Vagina (tissue), 2 donors: ENCODE measurements at regions not wholly inside any gene's neighbourhood (a gene's known extent, or its start where the extent isn't known, plus 50 kb on each side); places are given as distances from the start of the nearest gene placed in this dataset.
"Not testable (repeated sequence)": the region's sequence is repeated elsewhere in the genome, so short reads cannot be mapped to it uniquely, and the experiment has no call there.

ENCODE experiments used
- DNase-seq, 2 donors: peaks; one replicate each; pipeline ENCODE4 v3.0.0-alpha.2; 2017; ENCODE audit errors: extremely low spot score in 2 of 2
- H3K27ac ChIP-seq: fragments of 200-600 bp; sonication (generic); one replicate; pipeline ENCODE4 v1.5.1; 2019
- H3K27me3 ChIP-seq: fragments of 200-600 bp; sonication (generic); one replicate; pipeline ENCODE4 v1.5.1; 2019
- H3K36me3 ChIP-seq, 2 donors: fragments of 200-600 bp; sonication (generic); one replicate each; pipeline ENCODE4 v1.5.1; 2017 to 2019
- H3K4me1 ChIP-seq: fragments of 200-600 bp; sonication (generic); one replicate; pipeline ENCODE4 v1.5.1; 2019
- H3K4me3 ChIP-seq, 2 donors: fragments of 200-600 bp; sonication (generic); 1 replicate in 1 of 2; 2 replicates in 1 of 2; pipeline ENCODE4 v1.5.1; 2016 to 2019
- H3K9me3 ChIP-seq: fragments of 200-600 bp; sonication (generic); one replicate; pipeline ENCODE4 v1.5.1; 2019
- CTCF ChIP-seq, 3 experiments: fragments of 450-650 bp in 2 of 3; fragments of 200-600 bp in 1 of 3; sonication (generic) in 1 of 3; IDR thresholded peaks; one replicate each; pipeline ENCODE4 v1.5.1; 2017 to 2019; ENCODE audit warnings: antibody characterized with exemption in 3 of 3, mild to moderate bottlenecking in 2 of 3, moderate library complexity in 2 of 3
- POLR2A ChIP-seq, 2 donors: fragments of 450-650 bp; IDR thresholded peaks; one replicate each; pipeline ENCODE4 v1.6.1; 2017; ENCODE audit warnings: antibody characterized with exemption in 2 of 2, mild to moderate bottlenecking in 2 of 2, moderate library complexity in 2 of 2
- POLR2AphosphoS5 ChIP-seq, 2 donors: sonication (generic); formaldehyde crosslinking; IDR thresholded peaks; one replicate each; pipeline ENCODE4 v1.9.0; 2017; ENCODE audit warnings: antibody characterized with exemption in 2 of 2, mild to moderate bottlenecking in 2 of 2, low read depth in 1 of 2; ENCODE audit not compliant: insufficient read depth in 1 of 2
- intact Hi-C: fragments of 100-400 bp; cut with DNase I; formaldehyde crosslinking; loops from one replicate; pipeline ENCODE4 v1.15.1; 2023

- peak overlapping the region in 1 of 2 donors; percentile 38 for H3K4me3 ChIP-seq
- H3K27me3 ChIP-seq, result no peaks in the 10 kb centered on the region
- no peak for DNase-seq
- no peaks in the 10 kb centered on the region for H3K4me1 ChIP-seq
- TF ChIP-seq POLR2AphosphoS5 (IDR thresholded peaks at IDR 0.05; ENCODE audit: insufficient read depth in 1 of 2, low read depth in 1 of 2) (no peak), POLR2A (IDR thresholded peaks at IDR 0.05) (no peak), CTCF (IDR thresholded peaks at IDR 0.05) (no peak)
- intact Hi-C loops, result loop anchor here (10.0 kb wide), 1 partner anchor 274 kb away; no protein-coding TSS in a partner anchor
- no peaks in the 10 kb centered on the region for H3K36me3 ChIP-seq
- H3K27ac ChIP-seq, result peak overlapping the region; percentile 86
- H3K9me3 ChIP-seq, result no peaks in the 10 kb centered on the region
Measured at GRCh38 chr7:3159039-3159438, 115.4 kb upstream of the CARD11 start.

- Histone ChIP-seq H3K36me3 (no peaks in the 10 kb centered on the region), H3K27me3 (no peaks in the 10 kb centered on the region), H3K4me1 (no peaks in the 10 kb centered on the region), H3K4me3 (no peak overlapping the region), H3K27ac (peak overlapping the region; percentile 86), H3K9me3 (no peaks in the 10 kb centered on the region)
- DNase-seq, result no peak
- intact Hi-C loops, result loop anchor here (10.0 kb wide), 1 partner anchor 275 kb away; no protein-coding TSS in a partner anchor
- TF ChIP-seq POLR2A (IDR thresholded peaks at IDR 0.05), result no peak
Measured at GRCh38 chr7:3159445-3159844, 115.8 kb upstream of the CARD11 start.

DNA sequence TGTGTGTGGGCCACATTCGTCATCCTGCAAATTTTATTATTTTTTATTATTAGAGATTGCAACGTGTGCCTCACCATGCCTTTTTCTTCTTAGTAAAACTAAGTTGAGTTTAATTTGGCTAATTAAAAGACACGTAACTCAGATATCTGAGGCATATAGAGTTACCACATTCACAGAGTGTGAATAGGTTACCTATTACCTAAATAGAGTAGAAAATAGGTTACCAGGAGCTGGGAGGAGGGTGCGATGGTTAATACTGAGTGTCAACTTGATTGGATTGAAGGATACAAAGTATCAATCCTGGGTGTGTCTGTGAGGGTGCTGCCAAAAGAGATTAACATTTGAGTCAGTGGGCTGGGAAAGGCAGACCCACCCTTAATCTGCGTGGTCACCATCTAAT lies 116.3 kb upstream of the CARD11 start:
- H3K27me3 ChIP-seq, H3K27ac ChIP-seq, H3K4me1 ChIP-seq, H3K36me3 ChIP-seq, DNase-seq, H3K9me3 ChIP-seq, H3K4me3 ChIP-seq: not testable (repeated sequence)
- intact Hi-C loops, result loop anchor here (10.0 kb wide), 1 partner anchor 275 kb away; no protein-coding TSS in a partner anchor

DNA sequence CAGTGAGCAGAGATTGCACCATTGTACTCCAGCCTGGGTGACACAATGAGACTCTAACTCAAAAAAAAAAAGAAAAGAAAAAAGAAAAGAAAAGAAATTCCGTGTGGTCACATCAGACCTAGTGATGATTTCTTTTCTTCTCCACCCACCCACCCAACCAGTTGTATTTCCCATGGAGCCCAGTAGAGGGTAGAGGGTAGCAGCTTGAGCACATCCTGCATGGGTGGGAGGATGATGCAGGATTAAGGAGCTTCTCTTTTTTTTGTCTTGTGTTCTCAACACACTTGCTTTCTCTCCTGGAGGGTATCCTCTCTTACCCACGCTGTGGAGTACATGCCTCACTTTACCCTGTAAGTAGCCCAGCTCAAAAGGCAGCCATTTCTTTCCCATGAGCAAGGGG lies 118.6 kb upstream of the CARD11 start:
- H3K27me3 ChIP-seq, result no peaks in the 10 kb centered on the region
- no peak overlapping the region for H3K4me3 ChIP-seq
- H3K36me3 ChIP-seq, result no peaks in the 10 kb centered on the region
- intact Hi-C loops, result no loop called here
- H3K9me3 ChIP-seq, result no peaks in the 10 kb centered on the region
- TF ChIP-seq POLR2AphosphoS5 (IDR thresholded peaks at IDR 0.05; ENCODE audit: insufficient read depth in 1 of 2, low read depth in 1 of 2) (no peak), CTCF (IDR thresholded peaks at IDR 0.05) (no peak), POLR2A (IDR thresholded peaks at IDR 0.05) (no peak)
- no peak for DNase-seq
- no peaks in the 10 kb centered on the region for H3K4me1 ChIP-seq
- H3K27ac ChIP-seq, result no peak overlapping the region

DNA sequence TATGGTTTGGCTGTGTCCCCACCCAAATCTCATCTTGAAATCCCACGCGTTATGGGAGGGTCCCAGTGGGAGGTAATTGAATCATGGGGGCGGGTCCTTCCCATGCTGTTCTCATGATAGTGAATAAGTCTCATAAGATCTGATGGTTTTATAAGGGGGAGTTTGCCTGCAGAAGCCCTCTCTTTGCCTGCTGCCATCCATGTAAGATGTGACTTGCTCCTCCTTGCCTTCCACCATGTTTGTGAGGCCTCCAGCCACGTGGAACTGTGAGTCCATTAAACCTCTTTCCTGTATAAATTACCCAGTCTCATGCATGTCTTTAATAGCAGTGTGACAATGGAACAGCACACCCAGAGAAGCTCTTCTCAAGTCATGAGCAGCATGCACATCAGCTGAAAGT lies 119.1 kb upstream of the CARD11 start:
- H3K9me3 ChIP-seq, H3K4me3 ChIP-seq, DNase-seq, H3K27me3 ChIP-seq, H3K36me3 ChIP-seq, intact Hi-C loops, H3K27ac ChIP-seq, H3K4me1 ChIP-seq: not testable (repeated sequence)

DNA sequence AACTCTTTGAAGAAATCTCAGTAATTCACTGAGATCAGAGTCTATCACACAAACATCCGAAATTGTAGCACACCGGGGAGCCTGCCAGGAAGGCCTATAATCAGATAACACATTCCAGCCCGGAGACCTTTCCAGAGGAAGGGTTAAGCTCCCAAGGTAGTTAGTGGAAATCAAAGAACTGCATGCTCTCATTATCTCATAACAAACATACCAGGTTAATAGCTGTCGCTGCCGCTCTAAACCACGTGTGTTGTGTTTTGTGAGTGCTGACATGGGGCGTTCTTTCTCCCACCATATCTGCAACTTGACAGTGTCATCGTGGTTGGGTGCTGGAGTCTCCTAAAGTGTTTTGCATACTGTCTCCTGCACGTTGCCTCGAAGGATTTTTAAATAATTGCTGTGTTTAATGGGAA lies 120.7 kb upstream of the CARD11 start:
- H3K9me3 ChIP-seq, result no peaks in the 10 kb centered on the region
- intact Hi-C loops, result no loop called here
- no peak overlapping the region for H3K4me3 ChIP-seq
- H3K27ac ChIP-seq, result no peak overlapping the region
- no peaks in the 10 kb centered on the region for H3K36me3 ChIP-seq
- no peak for DNase-seq
- no peak for TF ChIP-seq CTCF (IDR thresholded peaks at IDR 0.05)
- H3K4me1 ChIP-seq, result no peaks in the 10 kb centered on the region
- H3K27me3 ChIP-seq, result no peaks in the 10 kb centered on the region
